NT2/D1 (cell line): ENCODE measurements at regions not wholly inside any gene's neighbourhood (a gene's known extent, or its start where the extent isn't known, plus 50 kb on each side); places are given as distances from the start of the nearest gene placed in this dataset.

Experiments used
- SUZ12 ChIP-seq: IDR thresholded peaks from 2 replicates; pipeline ENCODE4 v1.6.1; 2011; ENCODE audit not compliant: insufficient read length, insufficient read depth; ENCODE audit errors: extremely low read depth
- YY1 ChIP-seq: IDR thresholded peaks from 2 replicates; pipeline ENCODE4 v1.6.1; 2011; ENCODE audit not compliant: insufficient read length, insufficient read depth
- ZNF274 ChIP-seq: IDR thresholded peaks from 2 replicates; pipeline ENCODE4 v1.6.1; 2011; ENCODE audit warnings: mild to moderate bottlenecking, low read depth, low read length

DNA sequence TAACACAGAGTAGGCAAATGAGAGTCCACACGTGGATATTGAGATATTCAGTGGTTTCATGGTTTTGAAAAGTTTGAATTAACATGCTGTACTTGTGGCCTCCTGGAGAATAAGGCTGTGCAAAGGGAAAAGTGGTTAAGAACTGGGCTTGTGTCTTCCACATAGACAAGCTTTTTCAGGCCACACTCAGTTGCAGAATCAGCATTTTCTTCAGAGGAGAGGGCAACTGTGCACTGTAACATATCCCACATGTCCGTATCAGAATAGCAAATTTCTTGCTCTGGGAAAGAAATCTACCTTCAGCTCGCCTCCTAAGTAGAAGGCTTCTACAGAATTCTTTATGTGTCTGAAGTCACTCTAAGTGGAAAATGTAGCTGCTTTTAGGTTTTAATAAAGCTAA lies 84.9 kb downstream of the ZC3H11B start:
- TF ChIP-seq ZNF274: no peak
- TF ChIP-seq SUZ12: no peak
- no peak for TF ChIP-seq YY1
